ENCODE measurements at regions not wholly inside any gene's neighbourhood (a gene's known extent, or its start where the extent isn't known, plus 50 kb on each side); places are given as distances from the start of the nearest gene placed in this dataset.

GRCh38 chr3:16028604-16029003 lies 145.9 kb upstream of the GALNT15 start:
- no peak for TF ChIP-seq EZH2 (IDR thresholded peaks at IDR 0.05; ENCODE audit: insufficient read depth, poor library complexity, severe bottlenecking)
- no peak for TF ChIP-seq EZH2phosphoT487 (IDR thresholded peaks at IDR 0.05; ENCODE audit: insufficient read depth, low read depth)

Measured in GM23248 (cell line).